HG03196 (cell line): ENCODE measurements at regions not wholly inside any gene's neighbourhood (a gene's known extent, or its start where the extent isn't known, plus 50 kb on each side); places are given as distances from the start of the nearest gene placed in this dataset.

Experiments used
- ATAC-seq: cut with Tn5 transposase; IDR thresholded peaks from one replicate; pipeline ENCODE4 v1.9.1; 2021; ENCODE audit not compliant: unreplicated experiment

GRCh38 chr6:168736039-168736438 is 295.1 kb downstream of the SMOC2 start:
- ATAC-seq, result no peak

GRCh38 chr6:168735268-168735949 is 294.4 kb downstream of the SMOC2 start:
- ATAC-seq, result no peak

GRCh38 chr6:168734523-168734922 is 293.5 kb downstream of the SMOC2 start:
- no peak for ATAC-seq

- no peak for ATAC-seq
Observed at GRCh38 chr6:168732676-168733075, 291.7 kb downstream of the SMOC2 start.

DNA sequence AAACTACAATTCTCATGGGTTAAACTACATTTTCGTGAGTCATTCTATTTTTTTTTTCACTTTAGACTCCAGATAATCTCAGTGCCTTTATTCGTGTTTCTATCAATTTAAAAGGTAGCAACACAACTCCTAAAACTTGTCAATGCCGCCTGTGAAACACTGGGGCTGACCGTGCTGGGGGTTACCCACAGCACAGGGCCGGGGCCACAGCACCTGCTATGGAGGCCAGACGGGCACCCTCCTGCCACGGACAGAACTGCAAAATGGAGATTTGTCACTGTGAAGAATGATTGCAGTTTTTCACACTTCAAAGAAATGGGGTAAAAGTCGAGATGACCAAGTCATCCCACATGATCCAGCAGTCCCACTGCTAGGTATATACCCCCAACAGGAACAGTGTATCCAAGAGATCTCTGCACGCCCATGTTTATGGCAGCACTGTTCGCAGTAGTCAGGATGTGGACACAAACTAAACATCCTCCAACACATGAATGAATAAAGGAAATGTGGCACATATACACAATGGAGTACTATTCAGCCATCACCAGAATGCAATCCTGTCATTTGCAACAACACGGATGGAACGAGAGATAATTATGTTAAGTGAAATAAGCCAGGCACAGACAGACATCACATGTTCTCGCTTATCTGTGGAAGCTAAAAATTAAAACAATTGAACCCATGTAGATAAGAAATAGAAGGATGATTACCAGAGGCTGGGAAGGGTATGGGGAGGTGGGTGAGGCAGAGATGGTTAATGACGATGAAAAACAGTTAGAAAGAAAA is 290.1 kb downstream of the SMOC2 start:
- ATAC-seq, result no peak

GRCh38 chr6:168728056-168728455 is 287.1 kb downstream of the SMOC2 start:
- no peak for ATAC-seq

- ATAC-seq, result no peak
Observed at GRCh38 chr6:168726312-168726856, 285.4 kb downstream of the SMOC2 start.

GRCh38 chr6:168725802-168726201 is 284.8 kb downstream of the SMOC2 start:
- no peak for ATAC-seq

- ATAC-seq, result no peak
Observed at GRCh38 chr6:168724669-168725570, 283.9 kb downstream of the SMOC2 start.

- no peak for ATAC-seq
Observed at GRCh38 chr6:168724033-168724432, 283.0 kb downstream of the SMOC2 start.

DNA sequence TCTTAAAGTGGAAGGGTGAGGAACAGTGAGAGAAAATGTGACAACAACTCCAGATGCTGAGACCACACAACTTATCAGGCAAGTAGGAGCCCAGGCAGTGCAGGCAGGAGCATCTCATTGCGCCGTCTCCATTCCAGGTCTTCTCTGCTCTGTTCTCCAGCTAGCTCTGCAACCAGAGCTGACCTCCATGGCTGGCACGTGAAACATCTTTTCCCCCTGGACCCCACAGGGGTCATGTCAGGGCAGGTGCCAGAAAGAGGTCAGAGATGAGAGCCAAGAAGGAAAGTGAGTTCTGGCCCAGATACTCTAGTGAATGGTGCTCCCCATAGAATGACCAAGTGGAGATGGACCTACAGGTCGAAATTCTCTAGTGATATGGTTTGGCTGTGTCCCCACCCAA is 281.4 kb downstream of the SMOC2 start:
- no peak for ATAC-seq

- ATAC-seq, result no peak
Observed at GRCh38 chr6:168721571-168721970, 280.6 kb downstream of the SMOC2 start.

- ATAC-seq, result no peak
Observed at GRCh38 chr6:168719901-168720300, 278.9 kb downstream of the SMOC2 start.

DNA sequence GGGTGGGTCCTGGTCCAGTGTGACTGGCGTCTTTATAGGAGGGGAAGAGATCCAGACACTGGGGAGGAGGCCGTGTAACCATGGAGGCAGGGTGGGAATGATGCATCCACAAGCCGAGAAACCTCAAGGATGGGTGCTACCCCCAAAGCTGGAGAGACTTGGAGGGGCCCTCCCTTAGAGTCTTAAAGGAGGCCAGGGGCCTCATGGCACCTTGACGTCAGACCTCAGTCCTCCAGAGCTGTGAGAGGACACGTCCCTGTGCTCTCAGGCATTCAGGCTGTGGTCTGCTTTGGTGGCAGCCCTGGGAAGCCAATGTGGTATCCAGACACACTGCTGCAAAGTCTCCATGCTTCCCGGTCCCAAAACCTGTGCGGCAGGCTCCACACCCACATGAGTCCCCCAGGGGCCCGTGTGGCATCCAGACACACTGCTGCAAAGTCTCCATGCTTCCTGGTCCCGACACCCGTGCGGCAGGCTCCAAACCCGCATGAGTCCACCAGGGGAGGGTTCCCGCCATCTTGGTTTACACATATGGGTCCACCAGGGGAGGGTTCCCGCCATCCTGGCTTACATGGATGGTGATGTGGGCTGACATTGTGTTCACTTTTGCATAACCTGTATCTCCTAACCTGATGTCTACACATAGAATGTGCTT is 278.0 kb downstream of the SMOC2 start:
- no peak for ATAC-seq
